ENCODE measurements at regions not wholly inside any gene's neighbourhood (a gene's known extent, or its start where the extent isn't known, plus 50 kb on each side); places are given as distances from the start of the nearest gene placed in this dataset.

- DNase-seq (ENCODE audit: extremely low spot score, unreplicated experiment), result no peak
- no peak overlapping the region for H3K27ac Mint-ChIP-seq (ENCODE audit: unreplicated experiment)
- H3K4me1 Mint-ChIP-seq (ENCODE audit: unreplicated experiment), result peaks cover 6% of the 10 kb centered on the region
- H3K9me3 Mint-ChIP-seq (ENCODE audit: unreplicated experiment), result no peaks in the 10 kb centered on the region
- H3K27me3 Mint-ChIP-seq (ENCODE audit: unreplicated experiment), result no peaks in the 10 kb centered on the region
- TF ChIP-seq, protein P1, sequence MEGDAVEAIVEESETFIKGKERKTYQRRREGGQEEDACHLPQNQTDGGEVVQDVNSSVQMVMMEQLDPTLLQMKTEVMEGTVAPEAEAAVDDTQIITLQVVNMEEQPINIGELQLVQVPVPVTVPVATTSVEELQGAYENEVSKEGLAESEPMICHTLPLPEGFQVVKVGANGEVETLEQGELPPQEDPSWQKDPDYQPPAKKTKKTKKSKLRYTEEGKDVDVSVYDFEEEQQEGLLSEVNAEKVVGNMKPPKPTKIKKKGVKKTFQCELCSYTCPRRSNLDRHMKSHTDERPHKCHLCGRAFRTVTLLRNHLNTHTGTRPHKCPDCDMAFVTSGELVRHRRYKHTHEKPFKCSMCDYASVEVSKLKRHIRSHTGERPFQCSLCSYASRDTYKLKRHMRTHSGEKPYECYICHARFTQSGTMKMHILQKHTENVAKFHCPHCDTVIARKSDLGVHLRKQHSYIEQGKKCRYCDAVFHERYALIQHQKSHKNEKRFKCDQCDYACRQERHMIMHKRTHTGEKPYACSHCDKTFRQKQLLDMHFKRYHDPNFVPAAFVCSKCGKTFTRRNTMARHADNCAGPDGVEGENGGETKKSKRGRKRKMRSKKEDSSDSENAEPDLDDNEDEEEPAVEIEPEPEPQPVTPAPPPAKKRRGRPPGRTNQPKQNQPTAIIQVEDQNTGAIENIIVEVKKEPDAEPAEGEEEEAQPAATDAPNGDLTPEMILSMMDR (IDR thresholded peaks at IDR 0.05), result no peak
- H3K36me3 Mint-ChIP-seq (ENCODE audit: unreplicated experiment), result no peaks in the 10 kb centered on the region
- H3K4me3 Mint-ChIP-seq (ENCODE audit: unreplicated experiment), result no peak overlapping the region
Measured at GRCh38 chr2:42108852-42109251, 60.3 kb upstream of the EML4 start.

DNA sequence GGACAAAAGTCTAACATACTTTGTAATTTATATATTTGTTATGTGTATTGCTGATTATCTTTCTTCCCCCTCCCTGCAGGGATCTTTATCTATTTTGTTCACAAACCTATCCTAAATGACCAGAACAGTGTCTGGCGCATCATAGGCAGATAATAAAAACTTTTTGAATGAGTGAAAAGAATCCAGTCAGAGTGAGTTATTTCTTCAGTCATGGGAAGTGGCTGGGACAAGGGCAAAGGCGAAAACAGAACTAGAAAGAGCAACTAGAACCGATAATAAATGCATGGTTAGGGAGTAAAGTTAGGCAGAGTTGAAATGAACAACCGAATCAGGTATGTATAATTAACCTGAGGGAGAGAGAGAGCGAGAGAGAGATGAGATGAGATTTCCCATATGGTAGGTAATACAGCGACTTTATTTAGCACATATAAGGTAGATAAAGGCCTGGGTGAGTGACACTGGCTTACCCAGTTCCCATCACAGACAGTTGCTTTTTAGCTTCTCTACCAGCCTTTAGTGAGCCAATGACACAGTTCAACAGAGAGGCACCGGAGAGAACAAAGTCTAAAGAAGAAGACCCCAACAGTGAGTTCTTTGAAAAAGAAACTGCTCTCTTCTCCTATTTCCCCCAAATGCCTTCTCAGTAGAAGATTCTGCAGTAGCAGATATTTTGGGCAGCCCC lies 59.1 kb upstream of the EML4 start:
- H3K4me3 Mint-ChIP-seq (ENCODE audit: unreplicated experiment), result no peak overlapping the region
- TF ChIP-seq, protein P1 (IDR thresholded peaks at IDR 0.05), result no peak
- no peak overlapping the region for H3K27ac Mint-ChIP-seq (ENCODE audit: unreplicated experiment)
- H3K27me3 Mint-ChIP-seq (ENCODE audit: unreplicated experiment), result no peaks in the 10 kb centered on the region
- no peak for DNase-seq (ENCODE audit: extremely low spot score, unreplicated experiment)
- H3K36me3 Mint-ChIP-seq (ENCODE audit: unreplicated experiment), result no peaks in the 10 kb centered on the region
- peaks cover 6% of the 10 kb centered on the region for H3K4me1 Mint-ChIP-seq (ENCODE audit: unreplicated experiment)
- H3K9me3 Mint-ChIP-seq (ENCODE audit: unreplicated experiment), result no peaks in the 10 kb centered on the region

GRCh38 chr2:42110641-42111322 lies 58.4 kb upstream of the EML4 start:
- H3K4me3 Mint-ChIP-seq (ENCODE audit: unreplicated experiment), result no peak overlapping the region
- H3K36me3 Mint-ChIP-seq (ENCODE audit: unreplicated experiment), result no peaks in the 10 kb centered on the region
- H3K9me3 Mint-ChIP-seq (ENCODE audit: unreplicated experiment), result no peaks in the 10 kb centered on the region
- H3K27me3 Mint-ChIP-seq (ENCODE audit: unreplicated experiment), result no peaks in the 10 kb centered on the region
- H3K27ac Mint-ChIP-seq (ENCODE audit: unreplicated experiment), result no peak overlapping the region
- DNase-seq (ENCODE audit: extremely low spot score, unreplicated experiment), result no peak
- TF ChIP-seq, protein P1 (IDR thresholded peaks at IDR 0.05), result no peak
- H3K4me1 Mint-ChIP-seq (ENCODE audit: unreplicated experiment), result peaks cover 7% of the 10 kb centered on the region

- no peak for DNase-seq (ENCODE audit: extremely low spot score, unreplicated experiment)
- Mint-ChIP-seq H3K9me3 (ENCODE audit: unreplicated experiment) (no peaks in the 10 kb centered on the region), H3K4me1 (ENCODE audit: unreplicated experiment) (peaks cover 23% of the 10 kb centered on the region), H3K36me3 (ENCODE audit: unreplicated experiment) (no peaks in the 10 kb centered on the region), H3K27ac (ENCODE audit: unreplicated experiment) (no peak overlapping the region), H3K4me3 (ENCODE audit: unreplicated experiment) (no peak overlapping the region), H3K27me3 (ENCODE audit: unreplicated experiment) (no peaks in the 10 kb centered on the region)
- TF ChIP-seq, protein P1 (IDR thresholded peaks at IDR 0.05), result no peak
Measured at GRCh38 chr2:42112418-42112817, 56.7 kb upstream of the EML4 start.

- Mint-ChIP-seq H3K36me3 (ENCODE audit: unreplicated experiment) (no peaks in the 10 kb centered on the region), H3K27me3 (ENCODE audit: unreplicated experiment) (no peaks in the 10 kb centered on the region), H3K4me1 (ENCODE audit: unreplicated experiment) (peaks cover 33% of the 10 kb centered on the region), H3K9me3 (ENCODE audit: unreplicated experiment) (no peaks in the 10 kb centered on the region), H3K27ac (ENCODE audit: unreplicated experiment) (no peak overlapping the region), H3K4me3 (ENCODE audit: unreplicated experiment) (no peak overlapping the region)
- TF ChIP-seq, protein P1 (IDR thresholded peaks at IDR 0.05), result no peak
- no peak for DNase-seq (ENCODE audit: extremely low spot score, unreplicated experiment)
Measured at GRCh38 chr2:42113452-42113851, 55.7 kb upstream of the EML4 start.
